Fibroblast of peridontal ligament (primary cell): ENCODE measurements at regions not wholly inside any gene's neighbourhood (a gene's known extent, or its start where the extent isn't known, plus 50 kb on each side); places are given as distances from the start of the nearest gene placed in this dataset.

Source experiments
- DNase-seq: peaks from one replicate; pipeline ENCODE4 v3.0.0-alpha.2; 2010; ENCODE audit errors: extremely low read depth

DNA sequence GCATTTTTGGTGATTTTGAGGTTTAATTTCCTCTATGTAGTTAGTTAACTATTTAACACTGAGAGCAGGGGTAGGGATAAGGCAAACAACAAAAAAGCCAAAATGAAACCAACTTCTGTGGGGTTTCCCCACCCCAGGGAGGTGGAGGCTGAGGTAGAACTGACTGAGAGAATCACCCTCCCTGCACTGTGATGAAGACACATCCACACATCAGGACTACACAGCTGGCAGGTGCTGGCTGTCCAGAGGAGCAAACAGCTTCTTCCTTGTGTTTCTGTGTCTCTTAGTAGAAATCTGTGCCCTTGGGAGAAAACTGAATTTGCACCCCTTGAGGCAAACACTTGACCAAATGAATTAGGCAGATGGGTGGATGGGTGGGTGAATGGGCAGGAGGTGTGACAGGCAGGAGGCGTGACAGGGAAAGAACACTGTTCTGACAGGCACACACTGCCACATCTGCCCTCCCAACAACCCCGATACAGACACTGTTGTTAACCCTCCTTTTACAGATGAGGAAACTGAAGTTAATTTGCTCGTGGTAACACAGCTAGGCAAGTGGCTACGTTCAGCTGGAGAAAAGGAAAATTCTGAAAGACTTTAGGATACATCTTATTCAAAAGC lies 62.9 kb upstream of the AMZ2 start:
- DNase-seq = no peak

DNA sequence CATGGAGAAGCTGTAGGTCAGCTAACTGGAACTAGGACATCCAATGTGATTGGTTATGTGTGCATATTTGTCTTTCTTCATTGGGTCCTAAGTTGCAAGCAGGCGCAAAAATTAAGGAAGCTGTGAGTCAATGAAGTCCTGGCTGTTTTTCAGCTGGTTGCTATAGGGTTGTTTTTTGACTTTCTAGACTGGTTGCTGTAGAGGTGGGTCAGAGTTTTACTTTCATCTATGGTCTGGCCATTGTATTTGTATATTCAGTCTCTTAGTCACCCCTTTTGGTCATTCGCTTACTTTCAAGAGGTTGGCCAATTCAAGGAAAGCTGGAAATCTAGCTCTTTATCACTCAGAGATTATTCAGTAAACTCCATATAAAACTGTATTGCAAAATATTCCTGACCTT lies 62.0 kb upstream of the AMZ2 start:
- no peak for DNase-seq

DNA sequence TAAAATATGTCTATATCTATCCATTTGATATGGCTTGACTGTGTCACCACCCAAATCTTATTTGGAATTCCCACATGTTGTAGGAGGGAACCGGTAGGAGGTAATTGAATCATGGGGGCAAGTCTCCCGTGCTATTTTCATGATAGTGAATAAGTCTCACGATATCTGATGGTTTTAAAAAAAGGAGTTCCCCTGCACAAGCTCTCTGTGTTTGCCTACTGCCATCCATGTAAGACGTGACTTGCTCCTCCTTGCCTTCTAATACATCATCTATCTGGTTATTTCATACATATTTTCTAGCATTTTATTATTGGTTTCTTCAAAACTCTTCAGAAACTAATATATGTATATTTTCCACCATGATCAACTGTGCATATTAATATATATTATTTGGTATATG lies 57.3 kb upstream of the AMZ2 start:
- DNase-seq = no peak

DNA sequence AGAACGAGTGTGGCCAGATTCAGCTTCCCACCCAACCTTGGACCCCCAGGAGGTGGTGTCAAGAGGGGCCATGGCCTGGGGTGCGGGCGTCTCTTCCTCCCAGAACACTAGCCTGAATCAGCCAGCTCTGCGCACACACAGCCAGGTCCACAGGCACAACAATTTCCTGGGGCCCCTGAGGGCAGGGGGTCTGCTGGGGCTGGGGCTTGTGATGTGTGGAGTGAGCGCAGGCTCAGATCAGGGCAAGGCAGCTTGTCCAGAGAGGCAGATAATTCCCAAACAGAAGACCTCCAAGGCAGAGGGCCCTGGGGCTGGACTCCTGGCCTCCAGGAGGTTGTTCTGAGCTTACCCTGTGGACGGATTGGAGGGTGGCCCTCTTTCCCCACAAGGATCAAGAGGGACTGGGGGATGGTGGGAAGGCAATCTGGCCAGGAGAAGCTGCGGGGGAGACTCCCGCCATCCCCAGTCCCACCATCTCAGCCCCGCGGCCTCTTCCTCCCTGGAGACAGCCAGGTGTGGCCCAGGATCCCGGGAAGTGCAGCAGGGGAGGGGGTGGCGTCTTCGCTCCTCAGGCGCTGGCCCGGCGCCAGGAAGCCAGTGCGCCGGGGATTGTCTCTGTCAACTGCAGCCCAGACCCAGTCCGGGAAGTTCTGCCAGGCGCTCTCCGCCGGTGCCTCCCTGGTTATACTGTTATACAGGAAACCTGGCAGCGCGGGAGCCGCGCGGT lies 52.0 kb upstream of the AMZ2 start:
- no peak for DNase-seq

DNA sequence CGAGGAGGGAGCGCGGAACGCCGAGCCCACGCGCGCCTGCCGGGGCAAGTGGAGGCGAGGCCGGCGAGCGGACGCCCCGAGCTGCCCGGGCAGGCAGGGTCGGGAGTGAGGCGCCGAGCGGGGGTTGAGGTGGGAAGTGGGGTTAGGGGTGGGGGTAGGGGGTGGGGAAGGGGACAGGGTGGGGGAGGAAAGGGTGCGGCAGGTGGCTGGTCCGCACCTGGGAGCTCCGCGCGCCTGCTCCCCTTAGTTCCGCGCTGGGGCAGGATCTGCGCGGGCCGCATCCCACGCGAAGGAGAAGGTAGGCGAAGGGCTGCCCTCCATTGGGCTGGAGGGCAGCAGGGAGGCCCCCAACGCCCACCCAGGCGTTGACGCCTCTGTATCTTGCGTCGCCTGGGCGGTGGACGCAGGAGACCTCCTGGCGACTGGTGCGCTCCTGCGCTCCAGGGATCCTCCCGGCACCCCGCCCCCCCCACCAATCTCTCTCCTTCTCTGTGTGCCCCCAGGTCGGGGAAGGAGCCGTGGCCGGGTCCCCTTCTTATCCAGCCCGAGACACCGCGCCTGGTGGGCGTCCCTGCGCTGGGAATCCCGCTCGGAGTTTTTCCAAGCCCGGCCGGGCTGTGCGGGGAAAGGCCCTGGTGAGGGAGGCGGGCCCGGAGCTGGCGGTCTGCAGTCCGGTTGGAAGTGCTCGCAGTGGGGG lies 51.3 kb upstream of the AMZ2 start:
- DNase-seq = no peak

DNA sequence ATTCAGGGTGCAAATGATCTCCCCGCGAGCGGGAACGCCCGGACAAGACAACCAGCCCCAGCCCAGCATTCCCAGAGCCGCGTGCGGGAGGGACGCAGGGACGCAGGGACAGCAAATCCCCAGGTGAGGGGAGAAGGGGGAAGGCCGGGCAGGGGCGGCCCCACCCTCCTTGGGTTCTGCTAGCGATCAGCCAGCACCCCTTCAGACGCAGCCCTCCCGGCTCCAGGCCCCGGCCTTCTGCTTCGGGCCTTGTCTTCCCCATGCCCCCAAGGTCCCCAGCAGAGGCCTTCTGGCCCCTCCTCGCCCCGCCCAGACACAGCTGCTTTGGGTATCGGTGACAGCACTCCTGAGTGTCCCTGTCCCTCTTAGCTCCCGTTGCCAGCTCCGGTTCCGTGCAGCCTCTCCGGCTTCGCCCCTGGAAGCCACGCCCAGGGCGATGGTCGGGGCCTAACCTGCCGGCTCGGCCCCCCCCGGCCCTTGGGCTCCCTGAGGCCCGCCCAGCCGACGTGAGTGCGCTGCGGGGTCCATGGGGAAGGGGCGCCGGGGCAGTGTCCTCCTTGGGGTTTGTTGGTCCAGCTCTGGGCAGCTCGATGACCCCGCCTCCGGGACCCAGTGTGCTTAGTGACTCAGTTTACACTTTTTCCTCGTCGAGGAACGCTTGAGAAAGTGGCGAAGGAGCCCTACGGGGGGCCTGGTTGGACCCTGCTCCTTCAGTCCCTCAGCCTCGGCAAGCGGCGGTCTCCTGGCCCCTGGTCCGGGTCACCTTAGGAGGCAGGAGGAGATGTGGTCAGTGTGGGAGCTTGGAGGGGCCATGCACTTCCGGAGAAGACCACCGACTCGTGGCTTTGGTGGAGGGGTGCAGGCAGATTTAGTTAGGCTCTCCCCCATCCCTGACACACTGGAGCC lies 50.5 kb upstream of the AMZ2 start:
- no peak for DNase-seq

DNA sequence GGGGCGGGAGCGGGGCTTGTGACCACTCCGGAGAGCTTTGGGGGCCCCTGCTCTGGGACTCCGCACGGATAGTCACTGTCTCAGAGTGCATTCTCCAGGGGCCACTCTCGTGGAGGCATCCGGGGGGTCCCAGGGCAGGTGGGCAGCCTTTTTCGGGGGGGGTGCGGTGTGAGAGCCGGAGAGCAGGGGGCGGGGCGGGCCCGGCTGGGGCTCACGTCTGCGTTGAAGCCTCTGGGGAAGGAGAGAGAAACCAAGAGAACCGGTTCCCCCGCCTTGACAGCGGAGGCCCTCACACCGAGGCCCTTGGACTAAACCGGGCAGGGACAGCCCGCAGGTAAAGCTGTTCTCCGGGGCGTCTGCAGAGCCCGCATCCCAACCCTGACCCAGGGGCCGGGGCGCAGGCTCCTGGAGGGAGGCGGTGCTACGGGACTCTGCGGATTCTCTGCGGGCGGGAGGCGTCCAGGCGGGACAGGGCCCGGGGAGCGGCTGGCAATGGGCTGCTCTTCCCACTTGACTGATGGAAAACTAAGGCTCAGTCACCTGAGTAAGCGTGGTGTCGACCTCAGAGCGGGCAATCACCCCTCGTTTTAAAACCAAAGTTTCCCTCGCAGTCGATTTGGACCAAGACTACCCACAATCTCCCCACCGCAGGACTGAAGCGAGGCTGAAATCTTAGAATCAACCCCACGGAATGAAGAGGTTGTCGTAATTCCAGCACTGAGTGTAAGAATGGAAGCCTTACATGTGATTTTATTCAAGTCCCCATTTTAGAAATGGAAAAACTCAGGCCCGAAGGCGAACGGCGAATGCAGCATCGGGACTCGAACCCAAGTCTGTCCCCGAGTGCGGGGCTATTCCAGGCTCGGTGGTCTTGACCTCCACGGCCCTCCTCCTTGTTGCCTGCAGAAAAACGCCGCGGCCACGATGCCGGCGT lies 49.6 kb upstream of the AMZ2 start:
- no peak for DNase-seq
